ENCODE measurements at regions not wholly inside any gene's neighbourhood (a gene's known extent, or its start where the extent isn't known, plus 50 kb on each side); places are given as distances from the start of the nearest gene placed in this dataset.

DNA sequence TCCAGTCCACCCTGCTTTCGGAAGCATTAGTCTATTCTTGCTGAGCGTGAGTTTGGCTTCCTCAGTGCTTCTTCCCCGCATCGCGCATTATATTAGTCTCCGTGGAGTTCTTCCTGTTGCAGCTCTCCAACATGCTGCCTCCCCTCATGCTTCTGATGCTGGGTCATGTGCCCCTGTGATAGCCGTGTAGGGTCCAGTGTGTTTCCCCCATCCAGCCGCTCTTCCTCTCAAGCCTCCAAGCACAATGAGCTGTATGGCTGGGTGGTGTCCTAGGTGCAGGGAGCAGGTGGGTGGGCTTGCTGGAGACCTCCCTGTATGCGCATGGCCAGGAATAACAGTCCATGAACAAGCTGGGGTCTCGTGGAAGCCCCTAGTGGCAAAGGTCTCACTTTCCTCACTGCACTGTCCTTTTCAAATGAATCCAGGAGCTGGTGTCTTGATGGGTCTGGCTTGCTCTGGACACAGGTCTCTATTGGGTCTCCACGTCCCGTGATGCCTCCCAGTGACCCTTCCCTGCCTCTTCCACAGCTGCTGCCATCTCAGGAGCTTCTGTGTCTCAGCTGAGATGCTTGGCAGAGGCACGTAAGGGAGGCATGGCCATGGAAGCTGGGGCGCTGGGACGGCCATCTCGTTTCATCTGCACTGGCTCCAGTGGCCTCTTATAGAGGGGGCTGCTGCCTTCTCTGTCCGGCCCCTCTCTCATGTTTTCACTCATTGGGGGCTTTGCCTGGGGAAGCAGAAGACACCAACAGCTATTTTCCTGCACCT, 54.8 kb upstream of the HDAC4 start:
- Histone ChIP-seq H3K27ac (ENCODE audit: insufficient read depth in 1 of 2, low read depth in 1 of 2, low read length in 2 of 2, poor library complexity in 1 of 2, severe bottlenecking in 2 of 2) (no peak overlapping the region), H3K27me3 (replicated peaks in 2 of 5; ENCODE audit: control insufficient read depth in 4 of 5, insufficient read depth in 5 of 5, low read length in 4 of 5) (peaks cover 0 to 9% (median 0%) of the 10 kb centered on the region in 5 experiments), H3K36me3 (ENCODE audit: control insufficient read depth in 4 of 4, insufficient read depth in 4 of 4, low read length in 3 of 4) (no peaks in the 10 kb centered on the region), H3K4me3 (ENCODE audit: control insufficient read depth in 1 of 7, extremely low read depth in 1 of 7, insufficient read depth in 4 of 7, low read depth in 2 of 7, low read length in 6 of 7) (no peak overlapping the region), H3K4me1 (ENCODE audit: control extremely low read depth in 1 of 4, control insufficient read depth in 4 of 4, insufficient read depth in 4 of 4, low read length in 3 of 4) (no peaks in the 10 kb centered on the region), H3K9me3 (ENCODE audit: control extremely low read depth in 1 of 5, control insufficient read depth in 4 of 5, insufficient read depth in 2 of 5, low read depth in 1 of 5, low read length in 4 of 5) (peaks cover 0 to 12% (median 5%) of the 10 kb centered on the region in 5 experiments)
- CTCF ChIA-PET, result no interaction called here
- whole genome bisulfite sequencing (ENCODE audit: insufficient coverage), result 92% methylated on average over 16 of the region's 17 CpGs
- POLR2A ChIA-PET, result no interaction called here
- no peak for DNase-seq

- no peak overlapping the region for H3K4me3 ChIP-seq (ENCODE audit: control insufficient read depth in 1 of 7, extremely low read depth in 1 of 7, insufficient read depth in 4 of 7, low read depth in 2 of 7, low read length in 6 of 7)
- POLR2A ChIA-PET, result no interaction called here
- no CpG with 5 or more reads among the region's 2 CpGs for WGBS (ENCODE audit: insufficient coverage)
- CTCF ChIA-PET, result no interaction called here
- DNase-seq, result no peak
- H3K27me3 ChIP-seq (replicated peaks in 2 of 5; ENCODE audit: control insufficient read depth in 4 of 5, insufficient read depth in 5 of 5, low read length in 4 of 5), result peaks cover 0 to 9% (median 0%) of the 10 kb centered on the region in 5 experiments
- peaks cover 0 to 12% (median 5%) of the 10 kb centered on the region in 5 experiments for H3K9me3 ChIP-seq (ENCODE audit: control extremely low read depth in 1 of 5, control insufficient read depth in 4 of 5, insufficient read depth in 2 of 5, low read depth in 1 of 5, low read length in 4 of 5)
- H3K4me1 ChIP-seq (ENCODE audit: control extremely low read depth in 1 of 4, control insufficient read depth in 4 of 4, insufficient read depth in 4 of 4, low read length in 3 of 4), result no peaks in the 10 kb centered on the region
- no peaks in the 10 kb centered on the region for H3K36me3 ChIP-seq (ENCODE audit: control insufficient read depth in 4 of 4, insufficient read depth in 4 of 4, low read length in 3 of 4)
- no peak overlapping the region for H3K27ac ChIP-seq (ENCODE audit: insufficient read depth in 1 of 2, low read depth in 1 of 2, low read length in 2 of 2, poor library complexity in 1 of 2, severe bottlenecking in 2 of 2)
Observed at GRCh38 chr2:239454507-239454906, 53.7 kb upstream of the HDAC4 start.
